OCI-LY3 (cell line): ENCODE measurements at regions not wholly inside any gene's neighbourhood (a gene's known extent, or its start where the extent isn't known, plus 50 kb on each side); places are given as distances from the start of the nearest gene placed in this dataset.
A peak's percentile ranks its signal among the peaks of the same experiment; 100 is the strongest.

Source experiments
- H2AFZ ChIP-seq: fragments of 200-600, 300-600 bp; shearing (Covaris generic); 2 replicates; pipeline ENCODE4 v1.6.0; 2014; ENCODE audit warnings: antibody characterized with exemption, low read depth, low read length
- H3K27ac ChIP-seq: fragments of 200-600, 300-600 bp; sonication (generic); 2 replicates; pipeline ENCODE4 v1.5.1; 2014; ENCODE audit warnings: mild to moderate bottlenecking, low read length, moderate library complexity, mixed read lengths
- H3K27me3 ChIP-seq: fragments of 200-600, 300-600 bp; sonication (generic); 2 replicates; pipeline ENCODE4 v1.6.1; 2014; ENCODE audit warnings: low read depth, low read length, mixed read lengths
- H3K36me3 ChIP-seq: fragments of 200-600, 300-600 bp; sonication (generic); replicated peaks from 2 replicates; pipeline ENCODE3; 2014; ENCODE audit warnings: low read depth, low read length, mixed read lengths
- H3K4me1 ChIP-seq: fragments of 300-600, 200-600 bp; sonication (generic); 2 replicates; pipeline ENCODE4 v1.6.1; 2014; ENCODE audit warnings: low read length, mixed read lengths
- H3K4me2 ChIP-seq: fragments of 200-600, 300-600 bp; sonication (generic); 2 replicates; pipeline ENCODE4 v1.6.1; 2014; ENCODE audit warnings: low read length, mixed read lengths
- H3K4me3 ChIP-seq: fragments of 300-600, 200-600 bp; sonication (generic); 2 replicates; pipeline ENCODE4 v1.5.1; 2014; ENCODE audit warnings: antibody characterized with exemption, mild to moderate bottlenecking, low read length, moderate library complexity
- H3K79me2 ChIP-seq: fragments of 300-600, 200-600 bp; shearing (Covaris generic); 2 replicates; pipeline ENCODE4 v1.6.1; 2014; ENCODE audit warnings: mild to moderate bottlenecking, low read length, mixed read lengths
- H3K9ac ChIP-seq: fragments of 300-600, 200-600 bp; shearing (Covaris generic); 2 replicates; pipeline ENCODE4 v1.6.0; 2014; ENCODE audit warnings: mild to moderate bottlenecking, low read length, moderate library complexity
- H3K9me3 ChIP-seq: fragments of 200-600, 300-600 bp; shearing (Covaris generic); 2 replicates; pipeline ENCODE4 v1.6.1; 2014; ENCODE audit warnings: low read length, mixed read lengths; ENCODE audit not compliant: insufficient read depth
- H4K20me1 ChIP-seq: fragments of 200-600, 300-600 bp; sonication (generic); 2 replicates; pipeline ENCODE4 v1.6.1; 2016; ENCODE audit warnings: low read length, mixed read lengths; ENCODE audit not compliant: insufficient read depth
- EZH2phosphoT487 ChIP-seq: fragments of 200-600 bp; shearing (Covaris generic); IDR thresholded peaks from 2 replicates; pipeline ENCODE4 v1.6.1; 2018; ENCODE audit warnings: antibody characterized with exemption, mixed run types, low read depth
- TF ChIP-seq, protein P1 (sequence below): fragments of 200-600, 300-600 bp; sonication (generic); IDR thresholded peaks from 2 replicates; pipeline ENCODE4 v1.5.1; 2014; ENCODE audit warnings: antibody characterized with exemption, low read length, low read depth

DNA sequence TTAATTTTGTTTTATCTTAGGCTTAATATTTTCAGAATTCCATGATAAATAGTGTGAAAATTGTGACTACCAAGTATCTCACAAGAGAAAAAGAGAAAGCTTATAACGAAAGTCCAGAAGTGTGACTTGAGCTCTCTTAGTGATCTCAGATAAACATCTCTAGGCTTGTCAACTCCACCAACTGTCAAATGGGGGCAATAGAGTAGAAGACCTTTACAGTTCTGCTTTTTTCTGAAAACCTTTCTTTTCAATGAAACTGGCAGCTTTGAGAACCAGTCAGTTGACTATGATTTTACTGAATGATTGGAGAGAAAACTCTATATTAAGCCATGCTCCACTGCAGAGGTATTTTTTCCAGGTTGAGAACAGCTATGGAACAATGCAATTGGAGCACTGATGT lies 119.2 kb upstream of the TP63 start:
- Histone ChIP-seq H3K4me3 (peak overlapping the region; percentile 45), H3K27me3 (no peaks in the 10 kb centered on the region), H3K4me1 (peaks cover 56% of the 10 kb centered on the region), H4K20me1 (no peaks in the 10 kb centered on the region), H3K36me3 (peaks cover 4% of the 10 kb centered on the region), H3K4me2 (peak overlapping the region; percentile 74), H3K27ac (peak overlapping the region; percentile 38), H3K9me3 (peaks cover 1% of the 10 kb centered on the region; the same call in 1 of the 2 replicates), H2AFZ (peak overlapping the region; percentile 10; the same call in 1 of the 2 replicates), H3K79me2 (no peaks in the 10 kb centered on the region), H3K9ac (peak overlapping the region; percentile 39; the same call in 1 of the 2 replicates)
- TF ChIP-seq, protein P1, sequence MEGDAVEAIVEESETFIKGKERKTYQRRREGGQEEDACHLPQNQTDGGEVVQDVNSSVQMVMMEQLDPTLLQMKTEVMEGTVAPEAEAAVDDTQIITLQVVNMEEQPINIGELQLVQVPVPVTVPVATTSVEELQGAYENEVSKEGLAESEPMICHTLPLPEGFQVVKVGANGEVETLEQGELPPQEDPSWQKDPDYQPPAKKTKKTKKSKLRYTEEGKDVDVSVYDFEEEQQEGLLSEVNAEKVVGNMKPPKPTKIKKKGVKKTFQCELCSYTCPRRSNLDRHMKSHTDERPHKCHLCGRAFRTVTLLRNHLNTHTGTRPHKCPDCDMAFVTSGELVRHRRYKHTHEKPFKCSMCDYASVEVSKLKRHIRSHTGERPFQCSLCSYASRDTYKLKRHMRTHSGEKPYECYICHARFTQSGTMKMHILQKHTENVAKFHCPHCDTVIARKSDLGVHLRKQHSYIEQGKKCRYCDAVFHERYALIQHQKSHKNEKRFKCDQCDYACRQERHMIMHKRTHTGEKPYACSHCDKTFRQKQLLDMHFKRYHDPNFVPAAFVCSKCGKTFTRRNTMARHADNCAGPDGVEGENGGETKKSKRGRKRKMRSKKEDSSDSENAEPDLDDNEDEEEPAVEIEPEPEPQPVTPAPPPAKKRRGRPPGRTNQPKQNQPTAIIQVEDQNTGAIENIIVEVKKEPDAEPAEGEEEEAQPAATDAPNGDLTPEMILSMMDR, result peak; percentile 79
- no peak for TF ChIP-seq EZH2phosphoT487

DNA sequence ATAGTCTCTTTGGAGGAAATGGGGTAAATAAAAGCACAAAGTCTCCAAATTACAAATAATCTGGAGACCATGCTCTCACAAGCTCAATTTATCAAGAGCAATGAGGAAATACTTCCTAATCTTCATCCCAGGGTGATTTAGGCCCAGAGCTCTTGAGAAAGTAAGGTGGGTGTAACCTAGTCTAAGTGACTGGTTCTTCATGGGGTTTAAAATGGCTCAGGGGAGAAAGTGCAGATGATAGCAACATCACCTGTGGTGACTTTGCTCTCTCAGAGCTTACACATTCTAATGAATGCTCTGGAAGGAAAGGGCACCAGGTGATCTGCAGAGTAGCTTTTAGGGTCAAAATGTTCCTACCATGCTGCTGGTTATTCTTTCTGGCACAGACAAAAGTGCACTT lies 118.4 kb upstream of the TP63 start:
- peak overlapping the region; percentile 38; the same call in 1 of the 2 replicates for H3K27ac ChIP-seq
- no peak overlapping the region for H2AFZ ChIP-seq
- H3K27me3 ChIP-seq, result no peaks in the 10 kb centered on the region
- H3K4me3 ChIP-seq, result no peak overlapping the region
- H3K9me3 ChIP-seq, result peaks cover 9% of the 10 kb centered on the region
- peaks cover 11% of the 10 kb centered on the region for H3K36me3 ChIP-seq
- peak overlapping the region; percentile 39; the same call in 1 of the 2 replicates for H3K9ac ChIP-seq
- H3K79me2 ChIP-seq, result no peaks in the 10 kb centered on the region
- peak overlapping the region; percentile 74 for H3K4me2 ChIP-seq
- H4K20me1 ChIP-seq, result no peaks in the 10 kb centered on the region
- TF ChIP-seq, protein P1, result no peak
- no peak for TF ChIP-seq EZH2phosphoT487
- peaks cover 48% of the 10 kb centered on the region for H3K4me1 ChIP-seq

DNA sequence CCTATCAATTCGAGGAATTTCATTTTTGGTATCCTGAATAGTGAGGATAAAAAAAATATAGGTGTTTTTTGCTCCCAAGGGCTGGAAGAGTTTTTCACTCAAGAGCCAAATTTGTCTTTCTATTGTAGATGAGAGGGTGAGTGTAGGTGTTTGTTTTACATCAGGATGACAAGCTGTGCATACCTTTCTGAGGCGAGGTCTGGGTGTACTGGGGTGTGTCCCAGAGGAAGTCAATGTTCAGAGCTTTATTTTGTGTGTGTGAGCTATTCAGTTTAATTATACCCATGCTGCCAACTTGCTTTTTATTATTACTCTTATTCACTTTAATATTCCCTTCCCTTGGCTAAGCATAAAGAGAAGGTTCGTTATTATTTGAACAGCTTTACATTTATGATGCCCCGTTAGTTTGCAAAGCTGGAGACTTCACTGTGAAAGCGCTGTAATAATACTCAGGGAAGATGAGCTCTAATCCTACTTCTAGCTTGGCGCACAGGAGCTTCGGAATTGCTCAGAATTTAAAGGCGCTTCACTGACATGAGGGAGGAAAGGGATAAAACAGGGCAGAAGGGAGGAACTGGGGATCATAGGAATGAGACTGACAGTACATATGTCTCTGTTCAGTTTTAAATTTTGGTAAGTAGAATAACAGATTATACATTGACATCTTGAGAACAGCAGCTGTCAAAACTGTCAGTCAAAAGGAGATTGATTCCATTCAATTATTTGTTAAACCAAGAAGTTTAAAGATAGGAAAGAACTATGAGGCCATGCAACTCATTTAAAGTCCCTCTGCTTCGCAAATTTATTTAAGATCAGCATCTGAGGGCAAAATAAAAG lies 117.7 kb upstream of the TP63 start:
- Histone ChIP-seq H3K27ac (no peak overlapping the region), H3K9me3 (peaks cover 16% of the 10 kb centered on the region), H3K9ac (no peak overlapping the region), H3K4me2 (no peak overlapping the region), H4K20me1 (no peaks in the 10 kb centered on the region), H3K4me1 (peaks cover 41% of the 10 kb centered on the region), H3K79me2 (no peaks in the 10 kb centered on the region), H3K27me3 (no peaks in the 10 kb centered on the region), H3K36me3 (peaks cover 18% of the 10 kb centered on the region), H2AFZ (no peak overlapping the region), H3K4me3 (no peak overlapping the region)
- TF ChIP-seq, protein P1, result no peak
- TF ChIP-seq EZH2phosphoT487, result no peak

DNA sequence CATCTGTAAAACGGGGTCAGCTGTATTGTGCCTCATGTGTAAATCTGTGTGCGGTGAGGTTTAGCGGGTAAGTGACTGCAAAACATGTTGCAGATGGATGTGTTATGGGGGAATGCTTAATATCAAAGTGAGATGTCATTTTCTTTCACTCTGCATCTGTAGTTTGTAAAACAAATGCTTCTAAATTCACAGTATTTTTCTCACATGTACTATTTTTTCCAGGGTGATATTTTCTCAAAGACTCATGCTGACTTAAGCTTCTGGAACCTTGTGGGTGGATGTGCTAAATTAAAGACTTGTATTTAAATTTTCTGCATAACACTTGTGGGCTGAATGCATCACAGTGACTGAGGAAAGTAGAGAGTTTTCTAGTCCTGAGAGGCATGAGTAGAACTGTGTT lies 115.2 kb upstream of the TP63 start:
- Histone ChIP-seq H3K27ac (no peak overlapping the region), H3K9me3 (peaks cover 29% of the 10 kb centered on the region), H3K4me3 (no peak overlapping the region), H3K27me3 (no peaks in the 10 kb centered on the region), H3K4me1 (peaks cover 24% of the 10 kb centered on the region), H3K9ac (no peak overlapping the region), H3K4me2 (no peak overlapping the region), H3K36me3 (peaks cover 23% of the 10 kb centered on the region), H2AFZ (no peak overlapping the region), H3K79me2 (no peaks in the 10 kb centered on the region), H4K20me1 (no peaks in the 10 kb centered on the region)
- TF ChIP-seq EZH2phosphoT487, result no peak
